ENCODE measurements at regions not wholly inside any gene's neighbourhood (a gene's known extent, or its start where the extent isn't known, plus 50 kb on each side); places are given as distances from the start of the nearest gene placed in this dataset.

- Histone ChIP-seq H3K23ac (ENCODE audit: insufficient read length) (no peak overlapping the region), H4K91ac (replicated peaks; ENCODE audit: insufficient read length, low read length) (no peak overlapping the region), H3K18ac (ENCODE audit: extremely low read depth, low read length) (no peak overlapping the region), H3K36me3 (ENCODE audit: control insufficient read depth in 2 of 4, insufficient read depth in 4 of 4, low read length in 3 of 4) (no peaks in the 10 kb centered on the region), H2BK5ac (ENCODE audit: low read depth, low read length) (no peak overlapping the region), H2BK120ac (replicated peaks; ENCODE audit: low read depth, low read length) (no peak overlapping the region), H2BK15ac (ENCODE audit: low read length) (no peak overlapping the region), H3K79me2 (ENCODE audit: control insufficient read depth in 1 of 2, insufficient read depth in 2 of 2, low read length in 2 of 2) (no peaks in the 10 kb centered on the region), H3K4me3 (ENCODE audit: extremely low read depth in 1 of 4, insufficient read depth in 2 of 4, low read depth in 3 of 4, low read length in 4 of 4) (no peak overlapping the region), H4K5ac (ENCODE audit: insufficient read length, low read depth, low read length) (no peak overlapping the region), H3K4me2 (ENCODE audit: insufficient read depth in 1 of 2, low read depth in 2 of 2, low read length in 2 of 2) (no peak overlapping the region), H4K20me1 (replicated peaks in 1 of 2; ENCODE audit: control insufficient read depth in 1 of 2, insufficient read depth in 2 of 2, low read length in 2 of 2) (no peaks in the 10 kb centered on the region), H2BK12ac (ENCODE audit: low read depth, low read length) (no peak overlapping the region), H3K27me3 (replicated peaks in 1 of 4; ENCODE audit: control insufficient read depth in 3 of 4, extremely low read depth in 1 of 4, insufficient read depth in 3 of 4, low read length in 3 of 4) (no peaks in the 10 kb centered on the region), H3K79me1 (ENCODE audit: low read depth, low read length) (no peaks in the 10 kb centered on the region), H3K9me3 (ENCODE audit: insufficient read depth in 2 of 2, low read depth in 1 of 2, low read length in 1 of 2) (no peaks in the 10 kb centered on the region), H3K23me2 (ENCODE audit: low read depth, low read length) (no peaks in the 10 kb centered on the region), H3K4me1 (replicated peaks in 1 of 4; ENCODE audit: control insufficient read depth in 3 of 4, insufficient read depth in 4 of 4, low read length in 3 of 4) (no peaks in the 10 kb centered on the region), H2AK5ac (ENCODE audit: low read depth, low read length) (no peak overlapping the region), H3K4ac (replicated peaks; ENCODE audit: insufficient read length, low read depth, low read length) (no peak overlapping the region), H3K56ac (replicated peaks; ENCODE audit: insufficient read length, low read depth, low read length) (no peak overlapping the region), H3K27ac (ENCODE audit: low read depth, low read length) (no peak overlapping the region), H2AFZ (ENCODE audit: low read length) (no peak overlapping the region), H4K8ac (ENCODE audit: extremely low read depth, insufficient read depth, low read length) (no peak overlapping the region), H3K14ac (ENCODE audit: insufficient read length) (no peak overlapping the region), H3K9ac (replicated peaks in 1 of 4; ENCODE audit: extremely low read depth in 1 of 4, low read depth in 3 of 4, low read length in 3 of 4) (no peak overlapping the region), H2BK20ac (ENCODE audit: low read length) (no peak overlapping the region)
- ChIA-PET POLR2A (ENCODE audit: partially characterized antibody) (no interaction called here), CTCF (ENCODE audit: partially characterized antibody) (no interaction called here)
- DNase-seq (ENCODE audit: low read depth in 1 of 2, low spot score in 2 of 2) (no peak), FAIRE-seq (no peak)
- 94% methylated on average over 2 of the region's 2 CpGs; no CpG with 5 or more reads in 1 of the 2 experiments for WGBS, 2 experiments (ENCODE audit: extremely low coverage in 1 of 2, insufficient coverage in 1 of 2, insufficient read length in 1 of 2, insufficient replicate concordance in 2 of 2, low coverage in 1 of 2, low lambda C conversion rate in 2 of 2, missing lambda C conversion rate in 1 of 2)
- TF ChIP-seq HDAC2 (IDR thresholded peaks at IDR 0.05; ENCODE audit: borderline replicate concordance in 1 of 2, low read depth in 2 of 2, low read length in 2 of 2) (no peak), HDAC6 (IDR thresholded peaks at IDR 0.05; ENCODE audit: low read depth, low read length) (no peak), CEBPB (IDR thresholded peaks at IDR 0.05; ENCODE audit: low read depth, low read length) (no peak), TCF12 (IDR thresholded peaks at IDR 0.05; ENCODE audit: low read depth, low read length) (no peak), CTBP2 (IDR thresholded peaks at IDR 0.05; ENCODE audit: borderline replicate concordance, insufficient read depth, insufficient read length, low read length) (no peak), NRF1 (IDR thresholded peaks at IDR 0.05; ENCODE audit: low read depth, low read length) (no peak), JUN (IDR thresholded peaks at IDR 0.05; ENCODE audit: low read depth, low read length) (no peak), ATF2 (IDR thresholded peaks at IDR 0.05; ENCODE audit: low read length) (no peak), KDM5A (IDR thresholded peaks at IDR 0.05; ENCODE audit: low read length) (no peak), POU5F1 (IDR thresholded peaks at IDR 0.05; ENCODE audit: low read depth, low read length) (no peak), SIRT6 (IDR thresholded peaks at IDR 0.05; ENCODE audit: low read length) (no peak), KDM1A (IDR thresholded peaks at IDR 0.05; ENCODE audit: borderline replicate concordance, low read length) (no peak), SRF (IDR thresholded peaks at IDR 0.05; ENCODE audit: low read depth, low read length) (no peak), EZH2 (IDR thresholded peaks at IDR 0.05; ENCODE audit: low read depth, low read length, severe bottlenecking) (no peak)
Observed at GRCh38 chr7:86444245-86444644, 199.5 kb upstream of the GRM3 start.

All from H1 (cell line).